DND-41 (cell line): ENCODE measurements at regions not wholly inside any gene's neighbourhood (a gene's known extent, or its start where the extent isn't known, plus 50 kb on each side); places are given as distances from the start of the nearest gene placed in this dataset.

ENCODE experiments used
- EZH2 ChIP-seq: IDR thresholded peaks from 3 replicates; pipeline ENCODE4 v1.6.1; 2012; ENCODE audit warnings: borderline replicate concordance, low read depth, mild to moderate bottlenecking, moderate library complexity, low read length, inconsistent platforms; ENCODE audit not compliant: severe bottlenecking
- TF ChIP-seq, protein P1 (sequence below): IDR thresholded peaks from 2 replicates; pipeline ENCODE4 v1.5.1; 2012; ENCODE audit warnings: borderline replicate concordance, low read length, moderate library complexity, mild to moderate bottlenecking; ENCODE audit not compliant: poor library complexity, severe bottlenecking; ENCODE audit errors: extremely low read depth

DNA sequence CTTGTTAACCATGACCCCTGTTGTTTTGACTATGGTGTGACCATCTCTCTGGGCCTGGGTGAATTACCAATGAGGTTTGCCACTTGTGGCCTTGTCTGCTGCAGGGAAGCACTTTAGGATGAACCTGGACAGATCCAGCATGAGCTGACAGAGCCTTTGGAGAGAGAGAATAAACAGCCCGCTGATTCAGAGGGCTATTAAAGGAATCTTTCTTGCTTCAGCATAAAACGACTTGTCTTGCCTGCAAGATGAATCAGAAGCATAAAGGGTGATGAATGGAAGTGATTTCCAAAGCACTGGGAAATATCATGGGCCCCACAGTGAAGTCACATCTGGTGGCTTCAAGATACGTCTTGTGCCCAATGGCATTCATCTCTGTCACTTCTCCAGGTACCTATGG lies 69.0 kb upstream of the WSCD2 start:
- TF ChIP-seq, protein P1, sequence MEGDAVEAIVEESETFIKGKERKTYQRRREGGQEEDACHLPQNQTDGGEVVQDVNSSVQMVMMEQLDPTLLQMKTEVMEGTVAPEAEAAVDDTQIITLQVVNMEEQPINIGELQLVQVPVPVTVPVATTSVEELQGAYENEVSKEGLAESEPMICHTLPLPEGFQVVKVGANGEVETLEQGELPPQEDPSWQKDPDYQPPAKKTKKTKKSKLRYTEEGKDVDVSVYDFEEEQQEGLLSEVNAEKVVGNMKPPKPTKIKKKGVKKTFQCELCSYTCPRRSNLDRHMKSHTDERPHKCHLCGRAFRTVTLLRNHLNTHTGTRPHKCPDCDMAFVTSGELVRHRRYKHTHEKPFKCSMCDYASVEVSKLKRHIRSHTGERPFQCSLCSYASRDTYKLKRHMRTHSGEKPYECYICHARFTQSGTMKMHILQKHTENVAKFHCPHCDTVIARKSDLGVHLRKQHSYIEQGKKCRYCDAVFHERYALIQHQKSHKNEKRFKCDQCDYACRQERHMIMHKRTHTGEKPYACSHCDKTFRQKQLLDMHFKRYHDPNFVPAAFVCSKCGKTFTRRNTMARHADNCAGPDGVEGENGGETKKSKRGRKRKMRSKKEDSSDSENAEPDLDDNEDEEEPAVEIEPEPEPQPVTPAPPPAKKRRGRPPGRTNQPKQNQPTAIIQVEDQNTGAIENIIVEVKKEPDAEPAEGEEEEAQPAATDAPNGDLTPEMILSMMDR, result no peak
- no peak for TF ChIP-seq EZH2
